BJ (cell line): ENCODE measurements at regions not wholly inside any gene's neighbourhood (a gene's known extent, or its start where the extent isn't known, plus 50 kb on each side); places are given as distances from the start of the nearest gene placed in this dataset.

Source experiments
- CTCF ChIA-PET: fragments of 350-600 bp; formaldehyde crosslinking; extraction: SDS; loops from one replicate; lab custom pipeline; 2021; ENCODE audit warnings: antibody characterized with exemption, inconsistent platforms; lab: Yijun Ruan, JAX
- POLR2A ChIA-PET: fragments of 300-600 bp; sonication (Branson Sonifier 250); formaldehyde crosslinking; extraction: SDS; loops from one replicate; lab custom pipeline; 2021; ENCODE audit warnings: antibody characterized with exemption; lab: Charles Lee
- DNase-seq: peaks from one replicate; pipeline ENCODE4 v3.0.0-alpha.2; 2011; ENCODE audit warnings: low read depth
- H3K27me3 ChIP-seq: 2 replicates; pipeline ENCODE4 v1.6.0; 2011; ENCODE audit warnings: low read length; ENCODE audit not compliant: control insufficient read depth, insufficient read depth
- H3K36me3 ChIP-seq: 2 replicates; pipeline ENCODE4 v1.5.1; 2011; ENCODE audit warnings: low read length; ENCODE audit not compliant: control insufficient read depth, insufficient read depth
- H3K4me3 ChIP-seq: 2 replicates; pipeline ENCODE4 v1.5.1; 2011; ENCODE audit warnings: low read depth, mild to moderate bottlenecking, control low read depth, low read length
- TF ChIP-seq, protein P1 (sequence below): IDR thresholded peaks from 2 replicates; pipeline ENCODE4 v1.5.1; 2011; ENCODE audit warnings: low read depth, mild to moderate bottlenecking, control low read depth, inconsistent platforms, low read length, moderate library complexity; ENCODE audit not compliant: insufficient read depth

DNA sequence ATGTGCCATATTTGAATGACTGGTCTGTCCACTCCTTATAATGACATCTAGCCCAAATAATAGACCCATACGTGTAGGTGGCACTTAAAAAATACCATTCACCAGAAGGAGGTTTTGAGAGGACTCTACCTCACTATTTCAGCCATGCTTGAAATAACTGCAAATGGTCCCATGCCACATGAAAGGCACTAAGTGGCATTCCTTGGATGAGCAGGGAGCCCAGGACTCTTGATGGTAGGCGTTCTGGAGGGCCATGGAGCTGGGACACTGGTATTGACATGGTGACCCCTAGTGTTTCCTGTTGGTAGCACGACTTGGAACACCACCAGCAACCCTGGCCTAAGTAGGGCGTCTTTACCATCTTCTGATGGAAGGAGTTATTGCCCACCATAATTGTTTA is 148.7 kb upstream of the ZFHX3 start:
- Histone ChIP-seq H3K36me3 (no peaks in the 10 kb centered on the region), H3K4me3 (no peak overlapping the region), H3K27me3 (no peaks in the 10 kb centered on the region)
- TF ChIP-seq, protein P1, sequence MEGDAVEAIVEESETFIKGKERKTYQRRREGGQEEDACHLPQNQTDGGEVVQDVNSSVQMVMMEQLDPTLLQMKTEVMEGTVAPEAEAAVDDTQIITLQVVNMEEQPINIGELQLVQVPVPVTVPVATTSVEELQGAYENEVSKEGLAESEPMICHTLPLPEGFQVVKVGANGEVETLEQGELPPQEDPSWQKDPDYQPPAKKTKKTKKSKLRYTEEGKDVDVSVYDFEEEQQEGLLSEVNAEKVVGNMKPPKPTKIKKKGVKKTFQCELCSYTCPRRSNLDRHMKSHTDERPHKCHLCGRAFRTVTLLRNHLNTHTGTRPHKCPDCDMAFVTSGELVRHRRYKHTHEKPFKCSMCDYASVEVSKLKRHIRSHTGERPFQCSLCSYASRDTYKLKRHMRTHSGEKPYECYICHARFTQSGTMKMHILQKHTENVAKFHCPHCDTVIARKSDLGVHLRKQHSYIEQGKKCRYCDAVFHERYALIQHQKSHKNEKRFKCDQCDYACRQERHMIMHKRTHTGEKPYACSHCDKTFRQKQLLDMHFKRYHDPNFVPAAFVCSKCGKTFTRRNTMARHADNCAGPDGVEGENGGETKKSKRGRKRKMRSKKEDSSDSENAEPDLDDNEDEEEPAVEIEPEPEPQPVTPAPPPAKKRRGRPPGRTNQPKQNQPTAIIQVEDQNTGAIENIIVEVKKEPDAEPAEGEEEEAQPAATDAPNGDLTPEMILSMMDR = peak; percentile 60
- no peak for DNase-seq
- ChIA-PET POLR2A (no interaction called here), CTCF (interaction anchor here (0.6 to 2.0 kb wide), 5 partner anchors 14 to 364 kb away, joined by 3 to 11 read pairs (median 3); no protein-coding TSS in a partner anchor)

DNA sequence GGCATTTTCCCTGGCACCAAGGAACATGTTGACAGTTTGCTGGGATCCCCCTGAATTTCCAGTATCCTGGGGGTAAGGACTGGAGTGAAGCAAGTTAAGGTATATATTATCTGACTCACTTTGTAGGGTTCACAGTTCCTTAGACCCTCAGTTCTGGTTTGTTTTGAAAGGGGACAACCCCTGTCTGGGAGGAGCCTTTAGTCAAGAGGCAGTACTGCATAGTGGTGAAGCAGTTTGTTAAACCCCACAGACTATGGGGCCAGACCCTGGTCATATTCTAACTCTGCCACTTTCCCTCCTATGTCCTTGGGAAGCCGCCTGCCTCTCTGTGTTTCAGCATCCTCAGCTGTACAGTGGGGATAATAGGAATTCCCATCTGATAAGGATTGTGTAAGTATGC is 145.5 kb upstream of the ZFHX3 start:
- Histone ChIP-seq H3K27me3 (no peaks in the 10 kb centered on the region), H3K36me3 (no peaks in the 10 kb centered on the region), H3K4me3 (no peak overlapping the region)
- no peak for DNase-seq
- CTCF ChIA-PET = interaction anchor here (1.2 kb wide), 1 partner anchor 21 kb away, joined by 3 read pairs; no protein-coding TSS in a partner anchor
- POLR2A ChIA-PET = no interaction called here
- TF ChIP-seq, protein P1 = no peak

DNA sequence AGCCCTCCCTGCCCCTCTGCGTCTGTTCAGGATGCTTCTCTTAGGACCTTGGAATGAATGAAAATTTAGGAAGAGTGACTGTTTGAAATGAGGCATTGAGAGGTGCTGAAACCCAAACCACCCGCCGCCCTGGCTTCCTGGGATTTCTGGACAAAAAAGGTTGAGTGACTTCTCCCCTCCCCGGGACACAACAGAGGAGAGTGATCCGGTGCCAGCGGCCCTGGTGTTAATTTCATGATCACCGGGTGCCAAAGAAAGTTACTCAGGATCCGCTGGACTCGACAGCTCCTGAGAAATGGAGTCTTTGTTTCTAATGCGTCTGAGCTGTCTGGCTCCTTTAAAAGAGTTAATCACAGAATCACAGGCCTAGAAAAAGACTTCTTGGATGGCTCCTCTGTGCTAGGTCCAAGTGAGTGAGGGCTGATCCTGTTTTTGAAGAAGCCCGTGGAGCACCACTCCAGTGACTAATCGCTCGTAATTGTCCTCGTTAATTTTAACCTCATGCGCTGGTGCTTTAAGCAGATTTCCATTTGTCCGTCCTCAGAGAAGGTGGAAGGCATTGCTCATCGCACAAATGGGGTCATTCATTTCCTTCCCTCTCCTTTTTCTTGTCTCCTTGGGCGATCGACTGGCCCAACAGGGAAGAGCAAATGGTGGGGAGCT is 144.4 kb upstream of the ZFHX3 start:
- POLR2A ChIA-PET = no interaction called here

DNA sequence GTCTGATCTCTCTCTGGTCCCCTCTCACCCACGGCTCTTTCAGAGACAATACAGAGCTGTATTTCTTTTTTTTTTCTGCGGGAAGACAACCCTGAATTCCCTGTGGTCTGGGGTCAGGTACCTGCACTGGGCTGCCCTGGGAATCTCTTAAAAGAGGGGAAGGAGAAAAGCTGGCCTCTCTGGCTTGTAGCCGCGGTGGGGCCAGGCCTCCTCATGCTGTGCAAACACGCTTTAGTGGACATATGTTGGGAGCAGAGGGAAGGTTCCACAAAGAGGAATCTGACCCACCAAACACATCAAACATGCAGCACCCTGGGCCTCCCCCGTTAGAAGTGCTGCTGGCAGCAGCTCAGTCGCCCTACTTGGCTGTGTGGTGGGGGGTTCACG is 143.7 kb upstream of the ZFHX3 start:
- H3K36me3 ChIP-seq = no peaks in the 10 kb centered on the region
- POLR2A ChIA-PET = no interaction called here
- DNase-seq = no peak
- TF ChIP-seq, protein P1 = no peak
- no peaks in the 10 kb centered on the region for H3K27me3 ChIP-seq
- CTCF ChIA-PET = no interaction called here
- no peak overlapping the region for H3K4me3 ChIP-seq

More for the DNA sequence above, 144.4 kb upstream of the ZFHX3 start:
- CTCF ChIA-PET = interaction anchor here (0.8 kb wide), 1 partner anchor 374 kb away, joined by 3 read pairs; no protein-coding TSS in a partner anchor
- TF ChIP-seq, protein P1 = no peak
- DNase-seq = peak; percentile 70
- no peaks in the 10 kb centered on the region for H3K36me3 ChIP-seq
- H3K4me3 ChIP-seq = no peak overlapping the region
- no peaks in the 10 kb centered on the region for H3K27me3 ChIP-seq

DNA sequence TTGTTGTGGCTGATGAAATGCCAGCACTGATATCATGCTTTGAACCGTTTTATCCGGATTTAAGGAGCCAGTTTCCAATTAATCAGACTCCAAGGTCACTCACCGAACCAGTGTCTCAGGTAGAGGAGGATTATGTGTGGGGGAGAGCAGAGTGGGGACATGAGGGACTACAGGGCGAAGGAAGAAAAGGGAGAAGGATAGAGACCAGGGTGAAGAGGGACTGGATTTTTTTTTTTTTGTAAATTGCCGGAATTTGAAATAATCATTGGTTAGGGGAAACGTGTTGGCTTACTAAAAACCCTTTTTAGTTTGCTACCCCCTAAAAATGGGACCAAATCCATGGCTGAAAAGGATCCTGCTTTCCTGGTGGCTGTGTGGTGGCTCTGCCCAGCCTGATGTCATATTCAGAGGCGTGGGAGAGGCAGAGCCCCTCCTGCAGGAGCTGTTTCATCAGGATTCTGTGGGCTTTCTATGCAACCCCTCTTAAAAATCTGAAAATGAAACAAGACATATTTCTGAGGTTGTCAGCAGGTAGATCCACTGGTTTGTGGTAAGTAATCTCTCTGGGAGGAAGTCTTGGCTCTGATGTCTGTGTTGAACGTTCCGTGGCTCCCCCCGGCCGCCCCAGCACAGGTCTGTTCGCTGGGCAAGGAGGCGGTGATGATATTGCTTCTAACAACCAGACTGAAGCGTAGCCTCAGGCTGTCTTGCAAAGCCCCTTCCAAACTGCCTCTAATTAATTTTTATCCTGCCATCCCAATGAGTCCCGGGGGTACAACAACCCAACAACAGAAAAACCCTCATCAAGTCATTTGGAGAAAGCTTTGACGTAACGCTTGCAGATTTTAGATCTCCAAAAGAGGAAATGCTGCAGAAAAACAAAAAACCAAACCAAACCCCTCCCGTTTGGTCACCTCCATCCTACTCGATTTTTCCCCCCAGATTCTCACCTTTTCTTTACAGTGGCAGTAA is 143.0 kb upstream of the ZFHX3 start:
- H3K4me3 ChIP-seq = no peak overlapping the region
- ChIA-PET CTCF (interaction anchor here (1.1 to 1.2 kb wide), 2 partner anchors 11 to 15 kb away, joined by 3 read pairs; no protein-coding TSS in a partner anchor), POLR2A (no interaction called here)
- H3K27me3 ChIP-seq = no peaks in the 10 kb centered on the region
- no peaks in the 10 kb centered on the region for H3K36me3 ChIP-seq
- TF ChIP-seq, protein P1 = no peak
- DNase-seq = no peak
